ENCODE measurements at regions not wholly inside any gene's neighbourhood (a gene's known extent, or its start where the extent isn't known, plus 50 kb on each side); places are given as distances from the start of the nearest gene placed in this dataset.

GRCh38 chr7:124452186-124452585 lies 313.4 kb downstream of the GPR37 start (continued):
- TF ChIP-seq, protein P1, sequence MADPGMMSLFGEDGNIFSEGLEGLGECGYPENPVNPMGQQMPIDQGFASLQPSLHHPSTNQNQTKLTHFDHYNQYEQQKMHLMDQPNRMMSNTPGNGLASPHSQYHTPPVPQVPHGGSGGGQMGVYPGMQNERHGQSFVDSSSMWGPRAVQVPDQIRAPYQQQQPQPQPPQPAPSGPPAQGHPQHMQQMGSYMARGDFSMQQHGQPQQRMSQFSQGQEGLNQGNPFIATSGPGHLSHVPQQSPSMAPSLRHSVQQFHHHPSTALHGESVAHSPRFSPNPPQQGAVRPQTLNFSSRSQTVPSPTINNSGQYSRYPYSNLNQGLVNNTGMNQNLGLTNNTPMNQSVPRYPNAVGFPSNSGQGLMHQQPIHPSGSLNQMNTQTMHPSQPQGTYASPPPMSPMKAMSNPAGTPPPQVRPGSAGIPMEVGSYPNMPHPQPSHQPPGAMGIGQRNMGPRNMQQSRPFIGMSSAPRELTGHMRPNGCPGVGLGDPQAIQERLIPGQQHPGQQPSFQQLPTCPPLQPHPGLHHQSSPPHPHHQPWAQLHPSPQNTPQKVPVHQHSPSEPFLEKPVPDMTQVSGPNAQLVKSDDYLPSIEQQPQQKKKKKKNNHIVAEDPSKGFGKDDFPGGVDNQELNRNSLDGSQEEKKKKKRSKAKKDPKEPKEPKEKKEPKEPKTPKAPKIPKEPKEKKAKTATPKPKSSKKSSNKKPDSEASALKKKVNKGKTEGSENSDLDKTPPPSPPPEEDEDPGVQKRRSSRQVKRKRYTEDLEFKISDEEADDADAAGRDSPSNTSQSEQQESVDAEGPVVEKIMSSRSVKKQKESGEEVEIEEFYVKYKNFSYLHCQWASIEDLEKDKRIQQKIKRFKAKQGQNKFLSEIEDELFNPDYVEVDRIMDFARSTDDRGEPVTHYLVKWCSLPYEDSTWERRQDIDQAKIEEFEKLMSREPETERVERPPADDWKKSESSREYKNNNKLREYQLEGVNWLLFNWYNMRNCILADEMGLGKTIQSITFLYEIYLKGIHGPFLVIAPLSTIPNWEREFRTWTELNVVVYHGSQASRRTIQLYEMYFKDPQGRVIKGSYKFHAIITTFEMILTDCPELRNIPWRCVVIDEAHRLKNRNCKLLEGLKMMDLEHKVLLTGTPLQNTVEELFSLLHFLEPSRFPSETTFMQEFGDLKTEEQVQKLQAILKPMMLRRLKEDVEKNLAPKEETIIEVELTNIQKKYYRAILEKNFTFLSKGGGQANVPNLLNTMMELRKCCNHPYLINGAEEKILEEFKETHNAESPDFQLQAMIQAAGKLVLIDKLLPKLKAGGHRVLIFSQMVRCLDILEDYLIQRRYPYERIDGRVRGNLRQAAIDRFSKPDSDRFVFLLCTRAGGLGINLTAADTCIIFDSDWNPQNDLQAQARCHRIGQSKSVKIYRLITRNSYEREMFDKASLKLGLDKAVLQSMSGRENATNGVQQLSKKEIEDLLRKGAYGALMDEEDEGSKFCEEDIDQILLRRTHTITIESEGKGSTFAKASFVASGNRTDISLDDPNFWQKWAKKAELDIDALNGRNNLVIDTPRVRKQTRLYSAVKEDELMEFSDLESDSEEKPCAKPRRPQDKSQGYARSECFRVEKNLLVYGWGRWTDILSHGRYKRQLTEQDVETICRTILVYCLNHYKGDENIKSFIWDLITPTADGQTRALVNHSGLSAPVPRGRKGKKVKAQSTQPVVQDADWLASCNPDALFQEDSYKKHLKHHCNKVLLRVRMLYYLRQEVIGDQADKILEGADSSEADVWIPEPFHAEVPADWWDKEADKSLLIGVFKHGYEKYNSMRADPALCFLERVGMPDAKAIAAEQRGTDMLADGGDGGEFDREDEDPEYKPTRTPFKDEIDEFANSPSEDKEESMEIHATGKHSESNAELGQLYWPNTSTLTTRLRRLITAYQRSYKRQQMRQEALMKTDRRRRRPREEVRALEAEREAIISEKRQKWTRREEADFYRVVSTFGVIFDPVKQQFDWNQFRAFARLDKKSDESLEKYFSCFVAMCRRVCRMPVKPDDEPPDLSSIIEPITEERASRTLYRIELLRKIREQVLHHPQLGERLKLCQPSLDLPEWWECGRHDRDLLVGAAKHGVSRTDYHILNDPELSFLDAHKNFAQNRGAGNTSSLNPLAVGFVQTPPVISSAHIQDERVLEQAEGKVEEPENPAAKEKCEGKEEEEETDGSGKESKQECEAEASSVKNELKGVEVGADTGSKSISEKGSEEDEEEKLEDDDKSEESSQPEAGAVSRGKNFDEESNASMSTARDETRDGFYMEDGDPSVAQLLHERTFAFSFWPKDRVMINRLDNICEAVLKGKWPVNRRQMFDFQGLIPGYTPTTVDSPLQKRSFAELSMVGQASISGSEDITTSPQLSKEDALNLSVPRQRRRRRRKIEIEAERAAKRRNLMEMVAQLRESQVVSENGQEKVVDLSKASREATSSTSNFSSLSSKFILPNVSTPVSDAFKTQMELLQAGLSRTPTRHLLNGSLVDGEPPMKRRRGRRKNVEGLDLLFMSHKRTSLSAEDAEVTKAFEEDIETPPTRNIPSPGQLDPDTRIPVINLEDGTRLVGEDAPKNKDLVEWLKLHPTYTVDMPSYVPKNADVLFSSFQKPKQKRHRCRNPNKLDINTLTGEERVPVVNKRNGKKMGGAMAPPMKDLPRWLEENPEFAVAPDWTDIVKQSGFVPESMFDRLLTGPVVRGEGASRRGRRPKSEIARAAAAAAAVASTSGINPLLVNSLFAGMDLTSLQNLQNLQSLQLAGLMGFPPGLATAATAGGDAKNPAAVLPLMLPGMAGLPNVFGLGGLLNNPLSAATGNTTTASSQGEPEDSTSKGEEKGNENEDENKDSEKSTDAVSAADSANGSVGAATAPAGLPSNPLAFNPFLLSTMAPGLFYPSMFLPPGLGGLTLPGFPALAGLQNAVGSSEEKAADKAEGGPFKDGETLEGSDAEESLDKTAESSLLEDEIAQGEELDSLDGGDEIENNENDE (IDR thresholded peaks at IDR 0.05; ENCODE audit: insufficient replicate concordance, low read length): no peak
- TF ChIP-seq TAF7 (optimal IDR thresholded peaks at IDR 0.05; ENCODE audit: borderline replicate concordance, low read depth, low read length): no peak
- TF ChIP-seq SIX5 (IDR thresholded peaks at IDR 0.05; ENCODE audit: low read depth, low read length): no peak
- no peak for TF ChIP-seq TAF1 (IDR thresholded peaks at IDR 0.05; ENCODE audit: low read depth, low read length)
- TF ChIP-seq ASH2L (IDR thresholded peaks at IDR 0.05; ENCODE audit: low read length): no peak
- no peak for TF ChIP-seq TCF12 (IDR thresholded peaks at IDR 0.05; ENCODE audit: low read depth, low read length)
- no peak for TF ChIP-seq HDAC2 (IDR thresholded peaks at IDR 0.05; ENCODE audit: borderline replicate concordance in 1 of 2, low read depth in 2 of 2, low read length in 2 of 2)
- TF ChIP-seq SUZ12 (IDR thresholded peaks at IDR 0.05; ENCODE audit: low read length): no peak
- TF ChIP-seq SP2 (IDR thresholded peaks at IDR 0.05; ENCODE audit: low read length): no peak
